Smooth muscle cell (in vitro differentiated cells): ENCODE measurements at regions not wholly inside any gene's neighbourhood (a gene's known extent, or its start where the extent isn't known, plus 50 kb on each side); places are given as distances from the start of the nearest gene placed in this dataset.

Experiments
- DNase-seq: peaks from one replicate; lab custom pipeline; 2025; ENCODE audit not compliant: unreplicated experiment; lab: John Stamatoyannopoulos, UW
- H2AFZ ChIP-seq: fragments of 200-600 bp; sonication (generic); 2 replicates; pipeline ENCODE4 v1.6.0; 2016; ENCODE audit warnings: antibody characterized with exemption, low read depth, mild to moderate bottlenecking
- H3F3A ChIP-seq: fragments of 200-600 bp; sonication (generic); 2 replicates; pipeline ENCODE4 v1.6.0; 2017; ENCODE audit warnings: antibody characterized with exemption, low read depth
- H3K27ac ChIP-seq: fragments of 200-600 bp; sonication (generic); 2 replicates; pipeline ENCODE4 v1.5.1; 2016; ENCODE audit warnings: low read depth, mild to moderate bottlenecking
- H3K27me3 ChIP-seq: fragments of 200-600 bp; sonication (generic); 2 replicates; pipeline ENCODE4 v1.6.1; 2016; ENCODE audit warnings: low read depth, mild to moderate bottlenecking
- H3K36me3 ChIP-seq: fragments of 200-600 bp; sonication (generic); 2 replicates; pipeline ENCODE4 v1.5.1; 2016; ENCODE audit warnings: low read depth
- H3K4me1 ChIP-seq: fragments of 200-600 bp; sonication (generic); 2 replicates; pipeline ENCODE4 v1.5.1; 2016; ENCODE audit warnings: low read depth
- H3K4me2 ChIP-seq: fragments of 200-600 bp; sonication (generic); 2 replicates; pipeline ENCODE4 v1.6.0; 2016; ENCODE audit warnings: mild to moderate bottlenecking
- H3K4me3 ChIP-seq: fragments of 200-600 bp; sonication (generic); 2 replicates; pipeline ENCODE4 v1.5.1; 2016; ENCODE audit warnings: mild to moderate bottlenecking
- H3K79me2 ChIP-seq: fragments of 200-600 bp; sonication (generic); 2 replicates; pipeline ENCODE4 v1.6.0; 2016; ENCODE audit warnings: low read depth, mild to moderate bottlenecking
- H3K9ac ChIP-seq: fragments of 200-600 bp; sonication (generic); 2 replicates; pipeline ENCODE4 v1.6.0; 2016; ENCODE audit warnings: low read depth
- H3K9me3 ChIP-seq: fragments of 200-600 bp; sonication (generic); replicated peaks from 2 replicates; pipeline ENCODE4 v1.5.1; 2016; ENCODE audit warnings: low read depth
- H4K20me1 ChIP-seq: fragments of 200-600 bp; sonication (generic); 2 replicates; pipeline ENCODE4 v1.6.0; 2016; ENCODE audit warnings: low read depth
- WGBS: methylation state at CpG from one replicate; pipeline ENCODE4 v1.1.7; 2016; ENCODE audit warnings: low lambda C conversion rate; 5-methylcytosine and 5-hydroxymethylcytosine counted together
- TF ChIP-seq, protein P1 (sequence below): fragments of 200-600 bp; sonication (generic); IDR thresholded peaks from 2 replicates; pipeline ENCODE4 v1.5.1; 2017; ENCODE audit warnings: borderline replicate concordance, mild to moderate bottlenecking, antibody characterized with exemption; ENCODE audit not compliant: insufficient read depth, poor library complexity, severe bottlenecking

GRCh38 chr3:20916951-20917606 lies 731.1 kb upstream of the SGO1 start:
- no peak overlapping the region for H2AFZ ChIP-seq
- no peaks in the 10 kb centered on the region for H3K9me3 ChIP-seq
- no peaks in the 10 kb centered on the region for H3K79me2 ChIP-seq
- H3K27me3 ChIP-seq: no peaks in the 10 kb centered on the region
- DNase-seq: no peak
- no peaks in the 10 kb centered on the region for H3K4me1 ChIP-seq
- H4K20me1 ChIP-seq: no peaks in the 10 kb centered on the region
- TF ChIP-seq, protein P1, sequence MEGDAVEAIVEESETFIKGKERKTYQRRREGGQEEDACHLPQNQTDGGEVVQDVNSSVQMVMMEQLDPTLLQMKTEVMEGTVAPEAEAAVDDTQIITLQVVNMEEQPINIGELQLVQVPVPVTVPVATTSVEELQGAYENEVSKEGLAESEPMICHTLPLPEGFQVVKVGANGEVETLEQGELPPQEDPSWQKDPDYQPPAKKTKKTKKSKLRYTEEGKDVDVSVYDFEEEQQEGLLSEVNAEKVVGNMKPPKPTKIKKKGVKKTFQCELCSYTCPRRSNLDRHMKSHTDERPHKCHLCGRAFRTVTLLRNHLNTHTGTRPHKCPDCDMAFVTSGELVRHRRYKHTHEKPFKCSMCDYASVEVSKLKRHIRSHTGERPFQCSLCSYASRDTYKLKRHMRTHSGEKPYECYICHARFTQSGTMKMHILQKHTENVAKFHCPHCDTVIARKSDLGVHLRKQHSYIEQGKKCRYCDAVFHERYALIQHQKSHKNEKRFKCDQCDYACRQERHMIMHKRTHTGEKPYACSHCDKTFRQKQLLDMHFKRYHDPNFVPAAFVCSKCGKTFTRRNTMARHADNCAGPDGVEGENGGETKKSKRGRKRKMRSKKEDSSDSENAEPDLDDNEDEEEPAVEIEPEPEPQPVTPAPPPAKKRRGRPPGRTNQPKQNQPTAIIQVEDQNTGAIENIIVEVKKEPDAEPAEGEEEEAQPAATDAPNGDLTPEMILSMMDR: no peak
- H3K9ac ChIP-seq: no peak overlapping the region
- WGBS: 92% methylated on average over 6 of the region's 6 CpGs
- H3K4me3 ChIP-seq: no peak overlapping the region
- no peaks in the 10 kb centered on the region for H3K36me3 ChIP-seq
- H3K4me2 ChIP-seq: no peak overlapping the region
- H3K27ac ChIP-seq: no peak overlapping the region
- H3F3A ChIP-seq: no peaks in the 10 kb centered on the region

DNA sequence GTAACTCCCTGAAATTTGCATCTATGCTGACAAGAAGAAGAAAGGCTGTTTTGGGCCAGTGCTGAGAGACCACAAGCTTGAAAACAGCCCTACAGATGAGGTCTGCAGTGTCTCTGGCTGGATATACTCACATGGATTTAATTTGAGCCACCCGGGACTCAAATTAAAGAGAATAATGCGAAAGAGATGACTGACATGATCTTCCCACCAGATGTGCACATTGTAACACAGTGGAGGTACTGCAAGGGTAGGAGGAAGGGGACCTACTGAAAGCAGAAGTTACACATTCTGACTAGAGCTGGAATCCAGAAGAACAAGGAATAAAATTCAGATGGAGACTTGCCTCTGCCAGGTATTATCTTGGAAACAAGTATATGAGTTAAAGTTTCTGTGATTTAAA lies 728.3 kb upstream of the SGO1 start:
- H3K4me1 ChIP-seq: no peaks in the 10 kb centered on the region
- H3K36me3 ChIP-seq: no peaks in the 10 kb centered on the region
- no peaks in the 10 kb centered on the region for H3F3A ChIP-seq
- no peaks in the 10 kb centered on the region for H4K20me1 ChIP-seq
- H3K9me3 ChIP-seq: no peaks in the 10 kb centered on the region
- H3K4me3 ChIP-seq: no peak overlapping the region
- H3K27me3 ChIP-seq: no peaks in the 10 kb centered on the region
- DNase-seq: no peak
- no peak overlapping the region for H2AFZ ChIP-seq
- H3K4me2 ChIP-seq: no peak overlapping the region
- TF ChIP-seq, protein P1: no peak
- WGBS: 92% methylated on average over 2 of the region's 2 CpGs
- H3K79me2 ChIP-seq: no peaks in the 10 kb centered on the region
- H3K9ac ChIP-seq: no peak overlapping the region
- no peak overlapping the region for H3K27ac ChIP-seq

GRCh38 chr3:20912406-20912805 lies 726.4 kb upstream of the SGO1 start:
- Histone ChIP-seq H4K20me1 (no peaks in the 10 kb centered on the region), H3K4me1 (no peaks in the 10 kb centered on the region), H3K9ac (no peak overlapping the region), H3K36me3 (no peaks in the 10 kb centered on the region), H3K27me3 (no peaks in the 10 kb centered on the region), H3K79me2 (no peaks in the 10 kb centered on the region), H3K4me2 (no peak overlapping the region), H2AFZ (no peak overlapping the region), H3K4me3 (no peak overlapping the region), H3K9me3 (no peaks in the 10 kb centered on the region), H3F3A (no peaks in the 10 kb centered on the region), H3K27ac (no peak overlapping the region)
- WGBS: 94% methylated on average over 2 of the region's 2 CpGs
- TF ChIP-seq, protein P1: no peak
- DNase-seq: no peak

GRCh38 chr3:20909511-20909910 lies 723.5 kb upstream of the SGO1 start:
- DNase-seq: no peak
- no peak overlapping the region for H3K27ac ChIP-seq
- peaks cover 9% of the 10 kb centered on the region for H3K4me1 ChIP-seq
- no peaks in the 10 kb centered on the region for H3K27me3 ChIP-seq
- no peak overlapping the region for H3K4me3 ChIP-seq
- H2AFZ ChIP-seq: no peak overlapping the region
- no peaks in the 10 kb centered on the region for H3F3A ChIP-seq
- no peaks in the 10 kb centered on the region for H3K36me3 ChIP-seq
- no peak overlapping the region for H3K9ac ChIP-seq
- 76% methylated on average over 3 of the region's 3 CpGs for WGBS
- H4K20me1 ChIP-seq: no peaks in the 10 kb centered on the region
- no peak overlapping the region for H3K4me2 ChIP-seq
- no peaks in the 10 kb centered on the region for H3K9me3 ChIP-seq
- H3K79me2 ChIP-seq: no peaks in the 10 kb centered on the region
- TF ChIP-seq, protein P1: no peak
